SK-N-SH treated with all-trans-retinoic acid at 6 μM for 48 hours (cell line): ENCODE measurements at regions not wholly inside any gene's neighbourhood (a gene's known extent, or its start where the extent isn't known, plus 50 kb on each side); places are given as distances from the start of the nearest gene placed in this dataset.

Source experiments
- ATAC-seq: fragments of 200-7000 bp; cut with Tn5 transposase; 3 replicates; pipeline ENCODE4 v1.9.1; 2020; ENCODE audit warnings: mild to moderate bottlenecking, moderate library complexity
- ARNTL ChIP-seq: fragments of 450-650 bp; formaldehyde crosslinking; IDR thresholded peaks from 2 replicates; pipeline ENCODE4 v1.5.0; 2020; ENCODE audit warnings: low read depth, mild to moderate bottlenecking, moderate library complexity, borderline replicate concordance
- BACH2 ChIP-seq: fragments of 250-450 bp; sonication (Bioruptor Pico); IDR thresholded peaks from 2 replicates; pipeline ENCODE4 v1.9.0; 2021; ENCODE audit warnings: mild to moderate bottlenecking, borderline replicate concordance
- CREB5 ChIP-seq: fragments of 250-450 bp; sonication (Bioruptor Pico); IDR thresholded peaks from 2 replicates; pipeline ENCODE4 v1.5.1; 2020; ENCODE audit warnings: low read depth, mild to moderate bottlenecking, moderate library complexity
- CSRNP3 ChIP-seq: fragments of 250-450 bp; sonication (Bioruptor Pico); IDR thresholded peaks from 2 replicates; pipeline ENCODE4 v1.5.1; 2021; ENCODE audit warnings: mild to moderate bottlenecking, moderate library complexity
- ESRRG ChIP-seq: fragments of 250-450 bp; sonication (Bioruptor Pico); IDR thresholded peaks from 2 replicates; pipeline ENCODE4 v1.6.1; 2021; ENCODE audit warnings: mild to moderate bottlenecking
- GLIS3 ChIP-seq: fragments of 250-450 bp; sonication (Bioruptor Pico); IDR thresholded peaks from 2 replicates; pipeline ENCODE4 v1.5.0; 2020; ENCODE audit warnings: mild to moderate bottlenecking, moderate library complexity
- ISL1 ChIP-seq: fragments of 250-450 bp; sonication (Bioruptor Pico); IDR thresholded peaks from 2 replicates; pipeline ENCODE4 v2.1.2; 2022; ENCODE audit warnings: mild to moderate bottlenecking, moderate library complexity
- PATZ1 ChIP-seq: fragments of 250-450 bp; sonication (Bioruptor Pico); IDR thresholded peaks from 2 replicates; pipeline ENCODE4 v1.8.0; 2020; ENCODE audit warnings: mild to moderate bottlenecking, moderate library complexity, borderline replicate concordance
- POU6F1 ChIP-seq: fragments of 250-450 bp; sonication (Bioruptor Pico); IDR thresholded peaks from 2 replicates; pipeline ENCODE4 v1.8.0; 2021; ENCODE audit warnings: low read depth, mild to moderate bottlenecking, moderate library complexity, borderline replicate concordance
- TCF4 ChIP-seq: fragments of 250-450 bp; sonication (Bioruptor Pico); IDR thresholded peaks from 2 replicates; pipeline ENCODE4 v1.8.0; 2021; ENCODE audit warnings: mild to moderate bottlenecking, moderate library complexity, borderline replicate concordance
- TOX ChIP-seq: fragments of 250-450 bp; sonication (Bioruptor Pico); IDR thresholded peaks from 2 replicates; pipeline ENCODE4 v1.8.0; 2021; ENCODE audit warnings: mild to moderate bottlenecking, moderate library complexity, borderline replicate concordance
- TSHZ2 ChIP-seq: fragments of 250-450 bp; sonication (Bioruptor Pico); IDR thresholded peaks from 2 replicates; pipeline ENCODE4 v1.5.0; 2020; ENCODE audit warnings: mild to moderate bottlenecking, moderate library complexity
- ZFP3 ChIP-seq: fragments of 250-450 bp; sonication (Bioruptor Pico); IDR thresholded peaks from 2 replicates; pipeline ENCODE4 v1.5.0; 2020; ENCODE audit warnings: mild to moderate bottlenecking, moderate library complexity
- ZFP30 ChIP-seq: fragments of 450-650 bp; formaldehyde crosslinking; IDR thresholded peaks from 2 replicates; pipeline ENCODE4 v1.5.0; 2022; ENCODE audit warnings: mild to moderate bottlenecking, moderate library complexity
- ZNF565 ChIP-seq: fragments of 450-650 bp; formaldehyde crosslinking; conservative IDR thresholded peaks from 2 replicates; pipeline ENCODE4 v1.5.0; 2020; ENCODE audit warnings: low read depth, mild to moderate bottlenecking, moderate library complexity
- ZNF70 ChIP-seq: fragments of 450-650 bp; formaldehyde crosslinking; IDR thresholded peaks from 2 replicates; pipeline ENCODE4 v1.5.0; 2020; ENCODE audit warnings: mild to moderate bottlenecking, moderate library complexity
- ZNF8 ChIP-seq: fragments of 450-650 bp; formaldehyde crosslinking; IDR thresholded peaks from 2 replicates; pipeline ENCODE4 v1.5.0; 2020; ENCODE audit warnings: mild to moderate bottlenecking, moderate library complexity

- no peak for ATAC-seq
- TF ChIP-seq ESRRG (no peak), TCF4 (CRISPR knock-in tag) (no peak), BACH2 (CRISPR knock-in tag) (no peak), TSHZ2 (CRISPR knock-in tag) (no peak), ZNF8 (CRISPR knock-in tag) (no peak), ZNF565 (CRISPR knock-in tag) (no peak), PATZ1 (CRISPR knock-in tag) (no peak), ARNTL (CRISPR knock-in tag) (no peak), GLIS3 (CRISPR knock-in tag) (no peak), ZFP3 (no peak)
- TF ChIP-seq, all 23 proteins: peak for 0
Observed at GRCh38 chrX:74080165-74080564, 223.8 kb upstream of the ZCCHC13 start.

- TF ChIP-seq TSHZ2 (CRISPR knock-in tag) (no peak), CSRNP3 (CRISPR knock-in tag) (no peak), ZFP30 (no peak), CREB5 (no peak), ZNF70 (no peak), ISL1 (CRISPR knock-in tag) (no peak), POU6F1 (CRISPR knock-in tag) (no peak), TOX (CRISPR knock-in tag) (no peak), ARNTL (CRISPR knock-in tag) (no peak)
- ATAC-seq = no peak
Observed at GRCh38 chrX:74065831-74066390, 213.4 kb upstream of the XIST start.
